ENCODE measurements at regions not wholly inside any gene's neighbourhood (a gene's known extent, or its start where the extent isn't known, plus 50 kb on each side); places are given as distances from the start of the nearest gene placed in this dataset.

GRCh38 chr7:14959339-14959738, 56.8 kb upstream of the DGKB start:
- TF ChIP-seq CTCF (IDR thresholded peaks at IDR 0.05) (no peak), SIN3A (IDR thresholded peaks at IDR 0.05; ENCODE audit: borderline replicate concordance, insufficient read depth, low read depth, low read length) (no peak), POLR2AphosphoS5 (IDR thresholded peaks at IDR 0.05; ENCODE audit: low read depth, low read length) (no peak), TCF7L2 (IDR thresholded peaks at IDR 0.05; ENCODE audit: low read depth, low read length) (no peak), REST (IDR thresholded peaks at IDR 0.05; ENCODE audit: insufficient read depth in 1 of 2, low read depth in 2 of 2, low read length in 1 of 2) (no peak)
